ENCODE measurements at regions not wholly inside any gene's neighbourhood (a gene's known extent, or its start where the extent isn't known, plus 50 kb on each side); places are given as distances from the start of the nearest gene placed in this dataset.

- TF ChIP-seq, protein P1, sequence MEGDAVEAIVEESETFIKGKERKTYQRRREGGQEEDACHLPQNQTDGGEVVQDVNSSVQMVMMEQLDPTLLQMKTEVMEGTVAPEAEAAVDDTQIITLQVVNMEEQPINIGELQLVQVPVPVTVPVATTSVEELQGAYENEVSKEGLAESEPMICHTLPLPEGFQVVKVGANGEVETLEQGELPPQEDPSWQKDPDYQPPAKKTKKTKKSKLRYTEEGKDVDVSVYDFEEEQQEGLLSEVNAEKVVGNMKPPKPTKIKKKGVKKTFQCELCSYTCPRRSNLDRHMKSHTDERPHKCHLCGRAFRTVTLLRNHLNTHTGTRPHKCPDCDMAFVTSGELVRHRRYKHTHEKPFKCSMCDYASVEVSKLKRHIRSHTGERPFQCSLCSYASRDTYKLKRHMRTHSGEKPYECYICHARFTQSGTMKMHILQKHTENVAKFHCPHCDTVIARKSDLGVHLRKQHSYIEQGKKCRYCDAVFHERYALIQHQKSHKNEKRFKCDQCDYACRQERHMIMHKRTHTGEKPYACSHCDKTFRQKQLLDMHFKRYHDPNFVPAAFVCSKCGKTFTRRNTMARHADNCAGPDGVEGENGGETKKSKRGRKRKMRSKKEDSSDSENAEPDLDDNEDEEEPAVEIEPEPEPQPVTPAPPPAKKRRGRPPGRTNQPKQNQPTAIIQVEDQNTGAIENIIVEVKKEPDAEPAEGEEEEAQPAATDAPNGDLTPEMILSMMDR (IDR thresholded peaks at IDR 0.05): no peak
- no peak for TF ChIP-seq EP300 (IDR thresholded peaks at IDR 0.05)
- no peak for TF ChIP-seq POLR2AphosphoS5 (IDR thresholded peaks at IDR 0.05)
- TF ChIP-seq POLR2A (IDR thresholded peaks at IDR 0.05): no peak
- H3K36me3 ChIP-seq: no peaks in the 10 kb centered on the region
- no peaks in the 10 kb centered on the region for H3K4me1 ChIP-seq
- H3K9me3 ChIP-seq: no peaks in the 10 kb centered on the region
- DNase-seq (ENCODE audit: low spot score in 2 of 2): no peak
- H3K4me3 ChIP-seq: no peak overlapping the region
- no peak overlapping the region for H3K27ac ChIP-seq
- no peaks in the 10 kb centered on the region for H3K27me3 ChIP-seq
These were observed 244.3 kb downstream of the PTPRC start for GRCh38 chr1:198883184-198883583.

DNA sequence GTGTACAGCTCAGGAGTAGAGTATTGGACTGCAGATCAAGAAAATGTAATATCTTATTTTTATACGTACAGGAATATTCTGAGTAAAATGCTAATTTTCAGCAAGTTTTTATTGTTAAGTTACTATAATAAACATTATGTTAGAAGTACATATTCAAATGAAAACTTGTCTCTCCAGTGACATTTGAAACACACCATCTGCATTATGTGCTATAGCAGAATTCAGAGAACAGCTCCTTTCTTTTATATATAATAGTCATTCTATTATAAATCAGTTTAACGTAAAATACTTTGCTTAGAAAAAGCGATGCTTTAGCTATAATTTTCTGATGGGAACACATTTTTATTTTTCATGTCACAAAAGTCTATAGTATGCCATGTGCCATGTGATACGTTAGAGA is 249.0 kb downstream of the PTPRC start:
- Histone ChIP-seq H3K4me3 (no peak overlapping the region), H3K9me3 (no peaks in the 10 kb centered on the region), H3K27ac (no peak overlapping the region), H3K27me3 (no peaks in the 10 kb centered on the region), H3K4me1 (no peaks in the 10 kb centered on the region), H3K36me3 (no peaks in the 10 kb centered on the region)
- TF ChIP-seq, protein P1 (IDR thresholded peaks at IDR 0.05): no peak
- no peak for TF ChIP-seq POLR2A (IDR thresholded peaks at IDR 0.05)
- TF ChIP-seq POLR2AphosphoS5 (IDR thresholded peaks at IDR 0.05): no peak
- no peak for TF ChIP-seq EP300 (IDR thresholded peaks at IDR 0.05)
- WGBS: 69% methylated on average over 4 of the region's 4 CpGs
- DNase-seq (ENCODE audit: low spot score in 2 of 2): no peak

- no peak overlapping the region for H3K4me3 ChIP-seq
- no peak for DNase-seq (ENCODE audit: low spot score in 2 of 2)
- TF ChIP-seq POLR2A (IDR thresholded peaks at IDR 0.05) (no peak), POLR2AphosphoS5 (IDR thresholded peaks at IDR 0.05) (no peak), EP300 (IDR thresholded peaks at IDR 0.05) (no peak)
- TF ChIP-seq, protein P1 (IDR thresholded peaks at IDR 0.05): no peak
- H3K9me3 ChIP-seq: no peaks in the 10 kb centered on the region
- 86% methylated on average over 3 of the region's 3 CpGs for WGBS
- no peak overlapping the region for H3K27ac ChIP-seq
- no peaks in the 10 kb centered on the region for H3K4me1 ChIP-seq
- H3K27me3 ChIP-seq: no peaks in the 10 kb centered on the region
- no peaks in the 10 kb centered on the region for H3K36me3 ChIP-seq
These were observed 249.6 kb downstream of the PTPRC start for GRCh38 chr1:198888379-198888943.

DNA sequence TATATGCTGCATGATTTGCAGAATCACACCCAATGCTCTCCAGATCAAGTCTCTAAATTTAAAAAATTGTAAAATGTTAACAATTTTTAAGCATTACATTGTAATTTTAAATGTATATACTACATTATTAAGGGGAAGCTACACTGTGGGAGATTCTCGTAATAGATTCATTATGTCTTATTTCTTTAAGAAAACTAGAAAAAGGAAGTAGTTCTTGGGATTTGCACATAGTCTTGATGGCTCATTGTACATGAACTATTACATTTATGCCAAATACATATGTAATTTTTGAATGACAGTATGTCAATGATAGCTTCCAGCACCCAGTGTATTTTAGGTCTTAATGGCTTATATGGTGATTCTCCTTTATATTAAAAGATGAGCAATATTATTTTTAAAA is 250.3 kb downstream of the PTPRC start:
- 87% methylated on average over 1 of the region's 1 CpG for WGBS
- TF ChIP-seq POLR2A (IDR thresholded peaks at IDR 0.05): no peak
- no peak for TF ChIP-seq EP300 (IDR thresholded peaks at IDR 0.05)
- TF ChIP-seq, protein P1 (IDR thresholded peaks at IDR 0.05): no peak
- TF ChIP-seq POLR2AphosphoS5 (IDR thresholded peaks at IDR 0.05): no peak
- Histone ChIP-seq H3K27ac (no peak overlapping the region), H3K4me3 (no peak overlapping the region), H3K36me3 (no peaks in the 10 kb centered on the region), H3K9me3 (no peaks in the 10 kb centered on the region), H3K27me3 (no peaks in the 10 kb centered on the region), H3K4me1 (no peaks in the 10 kb centered on the region)
- DNase-seq (ENCODE audit: low spot score in 2 of 2): no peak

DNA sequence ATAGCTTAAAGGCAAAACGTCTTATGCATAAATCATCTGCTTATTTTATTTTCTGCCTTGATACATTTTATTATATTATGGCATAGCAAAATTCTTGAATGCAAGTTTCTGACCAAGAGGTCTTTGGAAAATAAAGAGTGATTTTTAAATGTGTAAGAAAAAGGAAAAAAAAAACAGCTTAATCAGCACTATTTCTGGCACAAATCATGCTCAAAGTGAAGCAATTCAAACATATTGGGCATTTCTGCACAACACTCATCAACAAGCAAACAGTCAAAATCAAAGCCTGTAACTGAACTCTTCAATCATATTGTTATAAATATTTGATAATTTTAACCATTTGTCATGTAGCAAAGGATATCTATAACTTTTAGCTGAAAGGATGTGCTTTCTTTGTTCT is 250.9 kb downstream of the PTPRC start:
- no peak for DNase-seq (ENCODE audit: low spot score in 2 of 2)
- Histone ChIP-seq H3K4me3 (no peak overlapping the region), H3K27me3 (no peaks in the 10 kb centered on the region), H3K4me1 (no peaks in the 10 kb centered on the region), H3K9me3 (no peaks in the 10 kb centered on the region), H3K27ac (no peak overlapping the region), H3K36me3 (no peaks in the 10 kb centered on the region)
- 53% methylated on average over 1 of the region's 1 CpG for WGBS
- TF ChIP-seq POLR2AphosphoS5 (IDR thresholded peaks at IDR 0.05) (no peak), POLR2A (IDR thresholded peaks at IDR 0.05) (no peak), EP300 (IDR thresholded peaks at IDR 0.05) (no peak)
- TF ChIP-seq, protein P1 (IDR thresholded peaks at IDR 0.05): no peak

Data from suprapubic skin (tissue), 4 donors.